Prostate gland (tissue), 2 donors: ENCODE measurements at regions not wholly inside any gene's neighbourhood (a gene's known extent, or its start where the extent isn't known, plus 50 kb on each side); places are given as distances from the start of the nearest gene placed in this dataset.

Experiments
- DNase-seq: peaks from one replicate; pipeline ENCODE4 v3.0.0-alpha.2; 2019; ENCODE audit warnings: low spot score
- H3K27ac ChIP-seq, 2 donors: fragments of 200-600 bp; sonication (generic); 2 replicates each; pipeline ENCODE4 v1.5.1; 2017 to 2019
- H3K27me3 ChIP-seq: fragments of 200-600 bp; sonication (generic); replicated peaks from 2 replicates; pipeline ENCODE4 v1.5.1; 2019; ENCODE audit not compliant: insufficient read depth
- H3K36me3 ChIP-seq, 2 donors: fragments of 200-600 bp; sonication (generic); 1 replicate in 1 of 2; 2 replicates in 1 of 2; pipeline versions ENCODE4 v1.5.1 to v1.8.1; 2017 to 2019
- H3K4me1 ChIP-seq: fragments of 200-600 bp; sonication (generic); replicated peaks from 2 replicates; pipeline ENCODE4 v1.5.1; 2019
- H3K4me3 ChIP-seq, 2 donors: fragments of 200-600 bp; sonication (generic); 2 replicates each; pipeline ENCODE4 v1.5.1; 2017 to 2019
- H3K9me3 ChIP-seq: fragments of 200-600 bp; sonication (generic); 2 replicates; pipeline ENCODE4 v1.5.1; 2017
- POLR2A ChIP-seq: fragments of 450-650 bp; IDR thresholded peaks from one replicate; pipeline ENCODE4 v1.6.1; 2016; ENCODE audit warnings: antibody characterized with exemption, mild to moderate bottlenecking
- POLR2AphosphoS5 ChIP-seq: sonication (generic); formaldehyde crosslinking; IDR thresholded peaks from one replicate; pipeline ENCODE4 v1.6.1; 2017; ENCODE audit warnings: antibody characterized with exemption
- WGBS: methylation state at CpG from one replicate; pipeline ENCODE4 v1.1.5; 2018; 5-methylcytosine and 5-hydroxymethylcytosine counted together
- intact Hi-C: fragments of 100-400 bp; cut with DNase I; formaldehyde crosslinking; loops from one replicate; pipeline ENCODE4 v1.14.2; 2022
- TF ChIP-seq, protein P1 (sequence below), 4 experiments: fragments of 200-600 bp in 2 of 4; fragments of 450-650 bp in 2 of 4; sonication (generic) in 2 of 4; IDR thresholded peaks; 1 replicate in 3 of 4; 2 replicates in 1 of 4; pipeline ENCODE4 v1.5.1; 2016 to 2019; ENCODE audit warnings: antibody characterized with exemption in 4 of 4, mild to moderate bottlenecking in 2 of 4, moderate library complexity in 2 of 4

DNA sequence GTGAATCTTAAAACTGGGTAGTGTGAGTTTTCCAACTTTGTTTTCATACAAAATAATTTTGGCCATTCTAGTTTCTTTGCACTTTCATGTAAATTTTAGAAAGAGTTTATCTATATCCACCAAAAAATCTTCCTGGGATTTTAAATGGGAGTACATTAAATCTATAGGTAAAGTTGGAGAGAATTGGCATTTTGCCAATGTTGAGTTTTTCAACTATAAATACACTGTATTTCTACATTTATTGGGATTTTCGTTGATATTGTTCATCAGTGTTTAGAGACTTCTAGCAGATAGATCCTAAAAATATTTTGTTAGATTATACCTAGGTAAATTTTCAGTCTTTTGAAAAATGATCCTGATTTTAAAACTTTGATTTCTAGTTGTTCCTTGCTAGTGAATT, 83.1 kb upstream of the CCDC54 start:
- no peaks in the 10 kb centered on the region for H3K27me3 ChIP-seq
- no peaks in the 10 kb centered on the region for H3K9me3 ChIP-seq
- H3K36me3 ChIP-seq = no peaks in the 10 kb centered on the region
- no peak overlapping the region for H3K27ac ChIP-seq
- H3K4me1 ChIP-seq = no peaks in the 10 kb centered on the region
- H3K4me3 ChIP-seq = no peak overlapping the region
- TF ChIP-seq, protein P1, sequence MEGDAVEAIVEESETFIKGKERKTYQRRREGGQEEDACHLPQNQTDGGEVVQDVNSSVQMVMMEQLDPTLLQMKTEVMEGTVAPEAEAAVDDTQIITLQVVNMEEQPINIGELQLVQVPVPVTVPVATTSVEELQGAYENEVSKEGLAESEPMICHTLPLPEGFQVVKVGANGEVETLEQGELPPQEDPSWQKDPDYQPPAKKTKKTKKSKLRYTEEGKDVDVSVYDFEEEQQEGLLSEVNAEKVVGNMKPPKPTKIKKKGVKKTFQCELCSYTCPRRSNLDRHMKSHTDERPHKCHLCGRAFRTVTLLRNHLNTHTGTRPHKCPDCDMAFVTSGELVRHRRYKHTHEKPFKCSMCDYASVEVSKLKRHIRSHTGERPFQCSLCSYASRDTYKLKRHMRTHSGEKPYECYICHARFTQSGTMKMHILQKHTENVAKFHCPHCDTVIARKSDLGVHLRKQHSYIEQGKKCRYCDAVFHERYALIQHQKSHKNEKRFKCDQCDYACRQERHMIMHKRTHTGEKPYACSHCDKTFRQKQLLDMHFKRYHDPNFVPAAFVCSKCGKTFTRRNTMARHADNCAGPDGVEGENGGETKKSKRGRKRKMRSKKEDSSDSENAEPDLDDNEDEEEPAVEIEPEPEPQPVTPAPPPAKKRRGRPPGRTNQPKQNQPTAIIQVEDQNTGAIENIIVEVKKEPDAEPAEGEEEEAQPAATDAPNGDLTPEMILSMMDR (IDR thresholded peaks at IDR 0.05) = no peak
- TF ChIP-seq POLR2A (no peak), POLR2AphosphoS5 (no peak)
- intact Hi-C loops = no loop called here
- no peak for DNase-seq
- 35% methylated on average over 1 of the region's 1 CpG for WGBS

DNA sequence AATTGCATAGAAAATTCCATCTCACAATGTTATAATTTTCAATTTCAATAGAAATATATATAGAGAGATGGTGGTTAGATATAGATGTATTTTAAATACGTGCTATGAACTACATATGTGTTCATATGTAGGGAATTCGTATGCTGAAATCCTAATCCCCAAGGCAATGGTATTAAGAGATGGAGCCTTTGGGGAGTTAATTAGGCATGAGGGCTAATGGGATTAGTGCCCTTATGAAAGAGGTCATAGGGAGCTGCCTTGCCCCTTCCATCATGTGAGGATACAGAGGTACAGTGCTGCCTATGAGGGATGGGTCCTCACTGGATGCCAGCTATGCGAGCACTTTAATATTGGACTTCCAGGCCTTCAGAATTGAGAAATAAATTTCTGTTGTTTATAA, 79.6 kb upstream of the CCDC54 start:
- intact Hi-C loops = no loop called here
- Histone ChIP-seq H3K4me1 (no peaks in the 10 kb centered on the region), H3K4me3 (no peak overlapping the region), H3K9me3 (no peaks in the 10 kb centered on the region), H3K27me3 (peaks cover 3% of the 10 kb centered on the region), H3K27ac (no peak overlapping the region), H3K36me3 (no peaks in the 10 kb centered on the region)
- DNase-seq = no peak
- 93% methylated on average over 3 of the region's 3 CpGs for WGBS
- TF ChIP-seq, protein P1 (IDR thresholded peaks at IDR 0.05) = no peak
- TF ChIP-seq POLR2AphosphoS5 = no peak
- no peak for TF ChIP-seq POLR2A

DNA sequence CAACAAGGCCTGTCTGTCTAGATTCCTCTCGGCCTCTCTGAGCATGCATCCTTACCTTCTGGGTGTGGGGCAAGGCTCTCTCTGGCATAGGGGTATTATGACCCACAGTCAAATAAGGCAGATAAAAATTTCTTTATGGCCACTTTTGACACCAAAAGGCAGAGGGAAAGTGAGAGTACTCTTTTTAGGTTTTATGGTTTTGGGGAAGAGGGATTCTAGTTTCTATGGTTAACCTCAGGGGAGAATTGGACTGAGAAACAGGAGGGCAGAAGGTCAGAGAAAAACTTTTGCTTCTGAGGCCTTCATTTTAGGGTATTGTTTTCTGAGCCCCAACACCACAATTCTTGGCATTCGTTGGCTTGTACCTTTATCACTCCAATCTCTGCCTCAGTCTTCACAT, 70.0 kb upstream of the CCDC54 start:
- no peak overlapping the region for H3K27ac ChIP-seq
- no peaks in the 10 kb centered on the region for H3K4me1 ChIP-seq
- no peak for TF ChIP-seq POLR2A
- TF ChIP-seq POLR2AphosphoS5 = no peak
- TF ChIP-seq, protein P1 (IDR thresholded peaks at IDR 0.05) = no peak
- H3K27me3 ChIP-seq = no peaks in the 10 kb centered on the region
- H3K9me3 ChIP-seq = no peaks in the 10 kb centered on the region
- intact Hi-C loops = no loop called here
- DNase-seq = no peak
- no peak overlapping the region for H3K4me3 ChIP-seq
- 74% methylated on average over 2 of the region's 2 CpGs for WGBS
- H3K36me3 ChIP-seq = no peaks in the 10 kb centered on the region

DNA sequence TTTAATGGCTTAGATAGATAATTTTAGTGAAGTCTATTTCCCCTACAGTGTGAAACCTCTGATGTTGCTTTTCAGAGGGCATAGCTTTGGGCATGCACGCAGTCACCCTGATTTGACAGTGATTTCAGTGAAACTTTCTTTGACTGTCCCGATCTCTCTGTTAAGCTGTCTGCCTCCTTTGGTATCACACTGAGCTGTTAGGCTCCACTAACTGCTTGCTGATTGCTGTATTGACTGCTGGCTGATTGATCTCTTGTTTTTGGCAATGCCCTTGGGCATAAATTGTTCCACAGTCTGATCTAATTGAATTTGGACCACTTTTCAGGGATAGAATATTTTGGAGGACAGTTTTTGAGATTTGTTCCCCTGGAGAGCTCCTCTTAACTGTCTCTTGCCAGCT, 68.5 kb upstream of the CCDC54 start:
- no peak for DNase-seq
- Histone ChIP-seq H3K9me3 (no peaks in the 10 kb centered on the region), H3K27ac (no peak overlapping the region), H3K4me1 (no peaks in the 10 kb centered on the region), H3K27me3 (no peaks in the 10 kb centered on the region), H3K4me3 (no peak overlapping the region), H3K36me3 (no peaks in the 10 kb centered on the region)
- WGBS = 60% methylated on average over 2 of the region's 2 CpGs
- TF ChIP-seq, protein P1 (IDR thresholded peaks at IDR 0.05) = no peak
- no peak for TF ChIP-seq POLR2A
- TF ChIP-seq POLR2AphosphoS5 = no peak
- intact Hi-C loops = no loop called here

DNA sequence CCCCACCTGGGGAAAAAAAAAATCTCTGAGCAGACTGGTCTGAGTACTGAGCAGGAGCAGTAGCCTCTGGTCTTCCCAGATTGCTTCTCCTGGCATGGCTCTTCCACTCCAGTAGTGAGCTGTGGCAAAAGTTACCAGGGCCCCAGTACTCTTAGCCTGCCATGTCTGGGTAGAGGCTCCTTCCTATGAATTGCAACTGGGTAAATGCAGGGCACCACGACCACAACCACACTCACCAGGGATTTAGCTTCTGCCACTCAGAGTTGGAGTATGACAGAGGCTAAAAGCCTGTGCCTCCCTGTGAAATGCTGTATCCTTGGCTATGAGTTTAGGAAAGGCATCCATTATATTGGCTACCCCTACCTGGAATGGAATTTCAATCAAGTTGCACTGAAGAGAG, 67.9 kb upstream of the CCDC54 start:
- 78% methylated on average over 1 of the region's 1 CpG for WGBS
- intact Hi-C loops = no loop called here
- Histone ChIP-seq H3K27me3 (no peaks in the 10 kb centered on the region), H3K4me1 (no peaks in the 10 kb centered on the region), H3K27ac (no peak overlapping the region), H3K36me3 (no peaks in the 10 kb centered on the region), H3K9me3 (no peaks in the 10 kb centered on the region), H3K4me3 (no peak overlapping the region)
- no peak for DNase-seq
- no peak for TF ChIP-seq POLR2A
- no peak for TF ChIP-seq POLR2AphosphoS5
- TF ChIP-seq, protein P1 (IDR thresholded peaks at IDR 0.05) = no peak
